HG02973 (cell line): ENCODE measurements at regions not wholly inside any gene's neighbourhood (a gene's known extent, or its start where the extent isn't known, plus 50 kb on each side); places are given as distances from the start of the nearest gene placed in this dataset.

Experiments
- ATAC-seq: cut with Tn5 transposase; IDR thresholded peaks from one replicate; pipeline ENCODE4 v1.9.1; 2021; ENCODE audit warnings: moderate library complexity; ENCODE audit not compliant: unreplicated experiment

GRCh38 chr10:3897156-3897555 is 112.1 kb upstream of the KLF6 start:
- ATAC-seq = no peak

- no peak for ATAC-seq
Observed at GRCh38 chr10:3896161-3896560, 111.2 kb upstream of the KLF6 start.

GRCh38 chr10:3895045-3895631 is 110.1 kb upstream of the KLF6 start:
- ATAC-seq = no peak

GRCh38 chr10:3893901-3894563 is 109.0 kb upstream of the KLF6 start:
- no peak for ATAC-seq

- ATAC-seq = no peak
Observed at GRCh38 chr10:3892440-3893425, 107.7 kb upstream of the KLF6 start.

GRCh38 chr10:3891396-3891795 is 106.4 kb upstream of the KLF6 start:
- ATAC-seq = no peak

- ATAC-seq = no peak
Observed at GRCh38 chr10:3890602-3891352, 105.8 kb upstream of the KLF6 start.

GRCh38 chr10:3889961-3890522 is 105.0 kb upstream of the KLF6 start:
- no peak for ATAC-seq

GRCh38 chr10:3887885-3888476 is 103.0 kb upstream of the KLF6 start:
- peak; percentile 86 for ATAC-seq

GRCh38 chr10:3887404-3887803 is 102.4 kb upstream of the KLF6 start:
- no peak for ATAC-seq

- ATAC-seq = no peak
Observed at GRCh38 chr10:3886641-3887251, 101.7 kb upstream of the KLF6 start.

- ATAC-seq = no peak
Observed at GRCh38 chr10:3886191-3886590, 101.2 kb upstream of the KLF6 start.

GRCh38 chr10:3882855-3883254 is 97.8 kb upstream of the KLF6 start:
- ATAC-seq = no peak

- ATAC-seq = no peak
Observed at GRCh38 chr10:3881622-3882021, 96.6 kb upstream of the KLF6 start.

GRCh38 chr10:3879073-3879472 is 94.1 kb upstream of the KLF6 start:
- ATAC-seq = no peak

GRCh38 chr10:3877211-3878000 is 92.4 kb upstream of the KLF6 start:
- ATAC-seq = no peak

GRCh38 chr10:3876350-3876962 is 91.4 kb upstream of the KLF6 start:
- no peak for ATAC-seq

GRCh38 chr10:3875842-3876235 is 90.8 kb upstream of the KLF6 start:
- ATAC-seq = no peak
